ENCODE measurements at regions not wholly inside any gene's neighbourhood (a gene's known extent, or its start where the extent isn't known, plus 50 kb on each side); places are given as distances from the start of the nearest gene placed in this dataset.

DNA sequence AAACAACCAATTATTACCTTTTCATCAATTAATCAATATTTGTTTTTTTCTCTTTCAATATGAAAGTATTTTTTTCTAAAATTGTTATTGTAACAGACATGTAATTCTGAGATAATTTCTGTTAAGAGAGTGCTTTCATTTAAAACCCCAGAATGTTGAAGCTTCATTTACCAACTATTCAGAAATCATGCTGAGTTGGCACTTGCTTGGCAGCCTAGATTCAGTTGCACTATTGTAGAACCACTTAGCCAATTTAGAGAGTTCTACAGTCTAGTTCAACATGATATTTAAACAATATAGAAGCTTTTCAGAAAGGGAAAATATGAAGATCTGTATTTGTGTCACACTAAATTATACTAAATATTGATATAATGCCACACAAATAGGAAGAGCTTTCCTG, 56.1 kb upstream of the NKAIN2 start:
- DNase-seq (ENCODE audit: low read depth in 4 of 4, low spot score in 3 of 4), result no peak

DNA sequence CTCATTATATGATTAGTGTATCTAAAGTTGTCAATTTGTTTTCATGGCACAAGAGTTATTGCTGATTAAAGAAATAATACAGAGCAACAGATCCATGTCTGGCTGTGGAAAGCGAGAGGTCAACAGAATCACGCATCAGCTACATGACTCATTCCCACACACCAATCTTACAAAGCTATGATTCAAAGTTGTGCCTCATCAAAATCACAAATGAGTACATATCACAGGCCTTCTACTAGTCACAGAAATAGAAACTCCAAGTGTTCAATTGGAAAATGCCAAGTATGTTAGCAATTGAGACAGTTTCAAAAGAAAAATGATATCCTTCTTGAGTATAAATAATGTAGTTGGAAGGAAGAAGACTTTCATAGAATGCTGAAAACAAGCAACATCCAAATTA, 57.8 kb upstream of the NKAIN2 start:
- no peak for DNase-seq (ENCODE audit: low read depth in 4 of 4, low spot score in 3 of 4)

DNA sequence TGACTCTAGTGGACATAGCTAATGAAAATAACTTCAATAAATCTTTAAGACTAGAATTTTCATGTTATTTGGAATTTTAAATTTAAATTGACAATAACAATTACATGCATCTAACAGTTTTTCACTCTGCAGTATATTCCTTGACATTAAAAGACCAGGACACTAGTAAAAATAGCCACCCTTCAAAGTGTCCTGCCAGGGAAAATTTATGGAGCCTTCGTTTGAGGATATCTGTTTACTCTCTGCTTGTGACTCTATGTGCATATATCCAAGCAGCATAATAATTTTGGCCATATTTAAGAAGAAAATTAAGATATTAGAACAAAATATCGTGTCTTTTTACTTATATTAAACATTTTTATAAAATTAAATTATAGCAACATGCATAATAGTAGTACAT, 58.8 kb upstream of the NKAIN2 start:
- DNase-seq (ENCODE audit: low read depth in 4 of 4, low spot score in 3 of 4), result no peak

DNA sequence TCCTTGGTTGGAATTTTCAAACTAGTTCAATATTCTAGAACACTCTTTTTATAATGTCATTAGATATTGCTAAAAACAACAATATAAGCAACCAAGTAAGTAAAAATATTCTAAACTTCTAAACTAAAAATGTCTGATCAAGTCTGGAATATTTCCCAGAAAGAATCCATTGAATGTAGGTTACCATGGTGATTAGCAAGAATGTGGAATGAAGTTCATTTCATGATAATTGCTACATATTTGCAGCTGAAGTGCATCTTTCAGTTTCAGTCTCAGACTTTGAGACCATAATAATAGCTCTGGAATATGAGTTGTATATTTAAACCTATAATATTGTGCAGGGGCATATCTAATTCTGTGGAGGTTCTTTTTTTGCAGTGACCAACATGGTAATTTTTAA, 61.0 kb upstream of the NKAIN2 start:
- DNase-seq (ENCODE audit: low read depth in 4 of 4, low spot score in 3 of 4), result no peak

DNA sequence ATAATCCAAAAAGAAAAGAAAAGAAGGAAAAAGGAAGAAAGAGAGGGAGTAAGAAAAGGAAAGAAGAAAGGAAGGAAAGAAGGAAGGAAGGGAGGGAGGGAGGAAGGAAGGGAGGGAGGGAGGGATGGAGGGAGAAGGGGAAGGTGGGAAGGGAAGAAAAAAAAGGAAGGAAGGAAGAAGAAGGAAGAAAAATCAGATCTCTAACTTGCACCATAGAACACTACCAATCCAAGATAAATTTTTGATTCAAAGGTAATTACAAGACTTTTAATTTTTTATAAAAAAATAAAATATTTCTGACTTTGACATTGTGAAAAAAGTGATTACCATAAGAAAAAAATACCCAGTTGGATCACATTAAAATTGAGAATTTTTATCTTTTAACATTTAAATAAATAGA, 70.5 kb upstream of the NKAIN2 start:
- DNase-seq (ENCODE audit: low read depth in 4 of 4, low spot score in 3 of 4), result no peak

DNA sequence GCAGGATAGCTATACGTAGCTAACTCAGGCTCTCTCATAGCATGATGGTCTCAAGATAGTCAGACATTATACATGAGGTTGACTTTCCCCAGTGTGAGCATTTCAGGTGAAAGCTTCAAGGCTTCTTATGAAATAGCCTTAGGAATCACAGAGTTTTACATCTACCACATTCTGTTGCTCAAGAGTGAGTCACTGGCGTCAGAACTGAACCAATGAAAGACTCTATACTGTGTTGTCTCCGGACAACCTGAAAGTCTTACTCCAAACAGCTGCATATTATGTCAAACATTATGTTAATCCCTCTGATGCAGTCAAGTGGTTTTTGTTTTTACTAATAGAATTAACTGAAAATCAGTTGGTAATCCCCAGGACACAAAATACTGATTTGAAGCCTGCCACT, 79.8 kb upstream of the TRDN start:
- DNase-seq (ENCODE audit: low read depth in 4 of 4, low spot score in 3 of 4), result no peak

DNA sequence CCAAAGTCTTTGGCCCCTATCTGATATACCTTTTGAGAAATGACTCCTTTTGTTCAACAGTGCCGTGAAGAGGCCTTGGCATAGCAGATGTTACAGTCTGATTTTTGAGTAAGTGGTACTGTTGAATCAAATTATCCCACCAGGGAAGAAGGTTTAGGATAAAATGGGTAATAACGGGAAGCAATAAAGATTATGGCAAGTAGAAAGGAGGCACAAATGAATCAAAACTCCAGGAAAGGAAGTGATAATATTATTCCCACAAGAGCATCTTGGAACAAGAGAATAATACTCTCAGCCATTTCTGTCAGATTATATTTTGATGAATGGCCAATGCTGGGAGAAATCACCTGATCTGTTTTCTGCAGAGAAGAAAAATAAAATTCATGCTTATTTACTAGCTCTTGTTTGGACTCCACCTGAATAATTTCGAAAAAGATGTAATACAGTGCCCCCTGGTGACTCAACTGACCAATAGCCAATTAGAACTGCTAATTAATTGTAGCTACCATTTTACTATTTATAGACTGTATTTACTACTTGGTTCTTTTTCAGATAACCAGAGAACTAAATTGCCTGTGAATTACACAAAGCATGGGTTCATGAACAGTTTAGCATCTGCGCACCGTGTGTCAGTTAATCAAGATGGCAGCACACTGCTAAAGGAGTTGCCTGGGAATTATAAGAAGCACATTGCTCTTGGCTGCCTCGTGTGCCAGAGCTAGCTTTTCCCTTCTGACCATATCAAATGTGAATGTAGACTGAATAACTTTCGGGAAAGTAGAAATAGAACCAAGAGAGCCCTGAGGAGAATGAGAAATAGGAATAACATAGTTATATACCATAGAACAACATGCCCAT, 78.5 kb upstream of the TRDN start:
- DNase-seq (ENCODE audit: low read depth in 4 of 4, low spot score in 3 of 4), result peak; percentile 4 to 29 (median 22)

DNA sequence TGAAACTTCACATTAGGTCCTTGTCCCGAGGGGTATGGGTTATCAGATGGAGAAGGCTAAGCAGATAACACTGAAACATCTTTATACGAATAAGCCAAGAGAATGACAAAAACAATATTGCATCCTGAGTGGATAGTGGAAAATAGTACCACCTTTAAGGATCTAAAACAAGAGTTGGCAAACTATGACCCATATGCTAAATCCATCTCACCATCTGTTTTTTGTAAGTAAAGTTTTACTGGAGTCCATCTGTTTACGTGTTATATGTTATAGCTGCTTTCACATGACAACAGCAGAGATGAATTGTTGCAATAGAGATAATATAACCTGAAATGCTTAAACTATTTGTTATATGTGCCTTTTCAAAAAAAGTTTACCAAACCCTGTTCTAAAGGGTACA, 76.1 kb upstream of the TRDN start:
- DNase-seq (ENCODE audit: low read depth in 4 of 4, low spot score in 3 of 4), result no peak

DNA sequence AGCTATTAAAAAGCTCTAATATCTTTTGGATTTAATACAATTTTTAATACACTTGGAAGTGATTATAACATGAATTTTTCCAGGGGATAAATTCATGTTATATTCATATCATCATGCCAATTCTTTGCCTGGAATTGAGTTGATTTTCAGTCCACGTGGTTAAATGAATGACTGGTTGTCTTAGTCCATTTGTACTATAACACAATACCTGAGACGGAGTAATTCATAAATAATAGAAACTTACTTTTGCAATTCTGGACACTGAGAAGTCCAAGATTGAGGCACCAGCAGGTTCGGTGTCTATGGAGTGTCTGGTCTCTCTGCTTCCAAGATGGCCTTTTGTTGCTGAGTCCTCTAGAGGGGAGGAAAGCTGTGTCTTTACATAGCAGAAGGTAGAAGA, 66.2 kb upstream of the TRDN start:
- no peak for DNase-seq (ENCODE audit: low read depth in 4 of 4, low spot score in 3 of 4)

DNA sequence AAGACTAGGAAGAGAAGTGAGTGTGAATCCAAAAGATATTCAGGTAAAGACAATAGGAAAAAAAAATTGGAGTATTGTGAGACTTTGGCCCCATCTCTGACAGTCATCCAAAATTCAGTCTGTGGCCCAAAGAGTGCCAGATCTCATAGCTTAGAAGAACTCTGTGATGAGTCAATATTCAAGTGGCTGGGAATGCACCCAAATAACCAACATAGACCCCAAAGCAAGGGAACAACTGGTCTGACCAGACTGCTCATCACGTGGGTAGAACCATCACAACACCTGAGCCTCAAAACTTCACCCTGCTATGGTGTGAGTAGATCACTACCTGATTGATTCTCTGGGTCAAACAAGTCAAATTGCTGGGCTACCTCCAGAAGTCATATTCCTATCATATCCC, 51.1 kb upstream of the TRDN start:
- no peak for DNase-seq (ENCODE audit: low read depth in 4 of 4, low spot score in 3 of 4)

Data from right renal pelvis (tissue), 4 donors.